ENCODE measurements at regions not wholly inside any gene's neighbourhood (a gene's known extent, or its start where the extent isn't known, plus 50 kb on each side); places are given as distances from the start of the nearest gene placed in this dataset.

DNA sequence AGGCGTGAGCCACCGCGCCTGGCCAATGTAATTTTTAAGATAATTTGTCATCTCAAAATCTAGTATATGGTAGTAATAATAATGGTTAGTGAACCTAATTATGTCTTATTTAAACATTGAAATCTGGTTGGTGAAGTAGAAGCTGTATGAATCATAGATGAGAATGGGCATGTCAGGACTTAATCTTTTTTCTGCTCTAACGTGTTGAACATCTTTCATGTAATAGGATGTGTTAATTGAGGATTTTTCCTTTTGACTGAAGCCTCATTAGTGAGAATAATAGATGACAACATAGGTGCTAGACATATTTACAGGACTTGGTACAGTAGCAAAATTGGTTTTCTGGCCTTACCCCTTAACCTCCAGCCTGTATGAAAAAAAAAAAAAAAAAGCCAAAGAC is 835.6 kb downstream of the IGSF11 start:
- TF ChIP-seq CTCF (IDR thresholded peaks at IDR 0.05) (no peak), POLR2A (IDR thresholded peaks at IDR 0.05) (no peak)

Measured in right lobe of liver (tissue), 4 donors.